H9 (cell line): ENCODE measurements at regions not wholly inside any gene's neighbourhood (a gene's known extent, or its start where the extent isn't known, plus 50 kb on each side); places are given as distances from the start of the nearest gene placed in this dataset.

Experiments used
- DNase-seq: peaks from one replicate; pipeline ENCODE4 v3.0.0-alpha.2; 2017
- H2AFZ ChIP-seq: one replicate; pipeline ENCODE4 v1.6.1; 2013; ENCODE audit warnings: mild to moderate bottlenecking, low read length, control low read depth, moderate library complexity
- H2AK5ac ChIP-seq: 2 replicates; pipeline ENCODE4 v1.6.1; 2013; ENCODE audit warnings: low read length, control low read depth, mixed read lengths; ENCODE audit not compliant: insufficient read length
- H2BK120ac ChIP-seq: one replicate; pipeline ENCODE4 v1.6.1; 2013; ENCODE audit warnings: low read depth, mild to moderate bottlenecking, low read length, control low read depth, inconsistent platforms; ENCODE audit not compliant: poor library complexity, severe bottlenecking
- H2BK12ac ChIP-seq: 2 replicates; pipeline ENCODE4 v1.6.1; 2013; ENCODE audit warnings: low read length, control low read depth, mixed read lengths, low read depth; ENCODE audit not compliant: insufficient read length
- H2BK15ac ChIP-seq: 2 replicates; pipeline ENCODE4 v1.6.1; 2013; ENCODE audit warnings: low read depth, low read length, control low read depth
- H2BK20ac ChIP-seq: one replicate; pipeline ENCODE4 v1.6.1; 2013; ENCODE audit warnings: low read depth, mild to moderate bottlenecking, low read length, control low read depth, inconsistent platforms; ENCODE audit not compliant: poor library complexity, severe bottlenecking
- H2BK5ac ChIP-seq: 2 replicates; pipeline ENCODE4 v1.6.1; 2013; ENCODE audit warnings: low read length, control low read depth, mixed read lengths; ENCODE audit not compliant: insufficient read length
- H3K14ac ChIP-seq: 2 replicates; pipeline ENCODE4 v1.6.1; 2013; ENCODE audit warnings: low read length, control low read depth; ENCODE audit not compliant: insufficient read depth
- H3K18ac ChIP-seq: 2 replicates; pipeline ENCODE4 v1.6.1; 2013; ENCODE audit warnings: low read depth, mild to moderate bottlenecking, mixed read lengths, low read length, control low read depth; ENCODE audit not compliant: insufficient read length
- H3K23ac ChIP-seq: 2 replicates; pipeline ENCODE4 v1.6.1; 2013; ENCODE audit warnings: low read length, control low read depth, mixed read lengths, low read depth; ENCODE audit not compliant: insufficient read length
- H3K23me2 ChIP-seq: 2 replicates; pipeline ENCODE4 v1.6.1; 2013; ENCODE audit warnings: low read depth, mild to moderate bottlenecking, mixed read lengths, low read length, control low read depth; ENCODE audit not compliant: insufficient read length, poor library complexity, severe bottlenecking
- H3K27ac ChIP-seq: 2 replicates; pipeline ENCODE4 v1.5.1; 2013; ENCODE audit warnings: low read length, control low read depth, mixed read lengths, low read depth; ENCODE audit not compliant: insufficient read length
- H3K27me3 ChIP-seq: 2 replicates; pipeline ENCODE4 v1.6.1; 2013; ENCODE audit warnings: low read length, control low read depth, inconsistent platforms; ENCODE audit not compliant: insufficient read depth
- H3K4ac ChIP-seq: 2 replicates; pipeline ENCODE4 v1.6.1; 2013; ENCODE audit warnings: low read depth, mild to moderate bottlenecking, control low read depth, inconsistent platforms, low read length, moderate library complexity
- H3K4me1 ChIP-seq: 2 replicates; pipeline ENCODE4 v1.6.1; 2013; ENCODE audit warnings: low read length, control low read depth, inconsistent platforms; ENCODE audit not compliant: insufficient read depth
- H3K4me2 ChIP-seq: 2 replicates; pipeline ENCODE4 v1.6.1; 2013; ENCODE audit warnings: low read length, control low read depth, mixed read lengths; ENCODE audit not compliant: insufficient read length, insufficient read depth
- H3K56ac ChIP-seq: 2 replicates; pipeline ENCODE4 v1.6.1; 2013; ENCODE audit warnings: low read depth, mild to moderate bottlenecking, mixed read lengths, low read length, control low read depth; ENCODE audit not compliant: insufficient read length
- H3K79me1 ChIP-seq: 2 replicates; pipeline ENCODE4 v1.6.1; 2013; ENCODE audit warnings: low read depth, mild to moderate bottlenecking, moderate library complexity, low read length, control low read depth, inconsistent platforms; ENCODE audit not compliant: insufficient read depth, poor library complexity, severe bottlenecking
- H3K79me2 ChIP-seq: 2 replicates; pipeline ENCODE4 v1.6.1; 2013; ENCODE audit warnings: low read length, control low read depth, inconsistent platforms; ENCODE audit not compliant: insufficient read depth
- H3K9ac ChIP-seq: 2 replicates; pipeline ENCODE4 v1.6.1; 2013; ENCODE audit warnings: low read length, control low read depth, mixed read lengths; ENCODE audit not compliant: insufficient read length; ENCODE audit errors: extremely low read depth
- H3K9me3 ChIP-seq: one replicate; pipeline ENCODE4 v1.6.1; 2013; ENCODE audit warnings: low read depth, low read length, inconsistent platforms; ENCODE audit not compliant: control insufficient read depth
- H3T11ph ChIP-seq: one replicate; pipeline ENCODE4 v1.6.1; 2013; ENCODE audit warnings: mild to moderate bottlenecking, low read length, control low read depth, inconsistent platforms
- H4K20me1 ChIP-seq: one replicate; pipeline ENCODE4 v1.6.1; 2013; ENCODE audit not compliant: control insufficient read depth, insufficient read length, insufficient read depth
- H4K5ac ChIP-seq: 2 replicates; pipeline ENCODE4 v1.6.1; 2013; ENCODE audit warnings: low read depth, mild to moderate bottlenecking, mixed read lengths, low read length, control low read depth; ENCODE audit not compliant: insufficient read length
- H4K8ac ChIP-seq: replicated peaks from 2 replicates; pipeline ENCODE4 v1.6.1; 2013; ENCODE audit warnings: low read length, control low read depth, mixed read lengths, low read depth; ENCODE audit not compliant: insufficient read length
- H4K91ac ChIP-seq: 2 replicates; pipeline ENCODE4 v1.6.1; 2013; ENCODE audit warnings: low read depth, mild to moderate bottlenecking, moderate library complexity, mixed read lengths, low read length, control low read depth; ENCODE audit not compliant: insufficient read length
- H3K27ac Mint-ChIP-seq, 3 experiments: 2 replicates in 2 of 3; 3 replicates in 1 of 3; pipeline ENCODE4 v1.8.0; 2020 to 2021; ENCODE audit warnings: mixed read lengths in 3 of 3, mild to moderate bottlenecking in 1 of 3, moderate library complexity in 1 of 3
- H3K27me3 Mint-ChIP-seq: 2 replicates; pipeline ENCODE4 v1.8.0; 2021; ENCODE audit warnings: low read depth, mild to moderate bottlenecking, moderate library complexity, mixed read lengths
- H3K36me3 Mint-ChIP-seq, 3 experiments: 2 replicates in 2 of 3; 3 replicates in 1 of 3; pipeline ENCODE4 v1.8.0; 2020 to 2021; ENCODE audit warnings: low read depth in 3 of 3, mixed read lengths in 3 of 3; ENCODE audit not compliant: insufficient read depth in 1 of 3
- H3K4me1 Mint-ChIP-seq, 2 experiments: 2 replicates each; pipeline ENCODE4 v1.8.0; 2020; ENCODE audit warnings: mixed read lengths in 2 of 2
- H3K4me3 Mint-ChIP-seq, 2 experiments: 2 replicates in 1 of 2; 3 replicates in 1 of 2; pipeline ENCODE4 v1.8.0; 2020 to 2021; ENCODE audit warnings: mild to moderate bottlenecking in 2 of 2, mixed read lengths in 2 of 2, moderate library complexity in 1 of 2
- H3K9me3 Mint-ChIP-seq, 2 experiments: 2 replicates in 1 of 2; 3 replicates in 1 of 2; pipeline ENCODE4 v1.8.0; 2020; ENCODE audit warnings: mild to moderate bottlenecking in 2 of 2, mixed read lengths in 2 of 2, moderate library complexity in 1 of 2
- WGBS: extraction: QIAGEN DNeasy Blood & Tissue Kit; methylation state at CpG from one replicate; pipeline ENCODE4 v1.1.7; 2013; ENCODE audit warnings: missing lambda C conversion rate, low lambda C conversion rate, mixed read lengths; ENCODE audit not compliant: insufficient read length; ENCODE audit errors: extremely low coverage; 5-methylcytosine and 5-hydroxymethylcytosine counted together
- TF ChIP-seq, protein P1 (sequence below): fragments of 200-600 bp; sonication (generic); conservative IDR thresholded peaks from 3 replicates; pipeline ENCODE4 v1.8.0; 2021; ENCODE audit warnings: antibody characterized with exemption, mild to moderate bottlenecking

- H3K9ac ChIP-seq = no peak overlapping the region
- no peak overlapping the region for H3K18ac ChIP-seq
- no peaks in the 10 kb centered on the region for H4K20me1 ChIP-seq
- H2BK15ac ChIP-seq = no peak overlapping the region
- TF ChIP-seq, protein P1, sequence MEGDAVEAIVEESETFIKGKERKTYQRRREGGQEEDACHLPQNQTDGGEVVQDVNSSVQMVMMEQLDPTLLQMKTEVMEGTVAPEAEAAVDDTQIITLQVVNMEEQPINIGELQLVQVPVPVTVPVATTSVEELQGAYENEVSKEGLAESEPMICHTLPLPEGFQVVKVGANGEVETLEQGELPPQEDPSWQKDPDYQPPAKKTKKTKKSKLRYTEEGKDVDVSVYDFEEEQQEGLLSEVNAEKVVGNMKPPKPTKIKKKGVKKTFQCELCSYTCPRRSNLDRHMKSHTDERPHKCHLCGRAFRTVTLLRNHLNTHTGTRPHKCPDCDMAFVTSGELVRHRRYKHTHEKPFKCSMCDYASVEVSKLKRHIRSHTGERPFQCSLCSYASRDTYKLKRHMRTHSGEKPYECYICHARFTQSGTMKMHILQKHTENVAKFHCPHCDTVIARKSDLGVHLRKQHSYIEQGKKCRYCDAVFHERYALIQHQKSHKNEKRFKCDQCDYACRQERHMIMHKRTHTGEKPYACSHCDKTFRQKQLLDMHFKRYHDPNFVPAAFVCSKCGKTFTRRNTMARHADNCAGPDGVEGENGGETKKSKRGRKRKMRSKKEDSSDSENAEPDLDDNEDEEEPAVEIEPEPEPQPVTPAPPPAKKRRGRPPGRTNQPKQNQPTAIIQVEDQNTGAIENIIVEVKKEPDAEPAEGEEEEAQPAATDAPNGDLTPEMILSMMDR = no peak
- no peak overlapping the region for H4K91ac ChIP-seq
- H3K14ac ChIP-seq = no peak overlapping the region
- H3K4ac ChIP-seq = no peak overlapping the region
- no peak overlapping the region for H2BK20ac ChIP-seq
- no peak overlapping the region for H3T11ph ChIP-seq
- no peaks in the 10 kb centered on the region for H3K79me1 ChIP-seq
- no peak overlapping the region for H2BK120ac ChIP-seq
- no peaks in the 10 kb centered on the region for H3K9me3 Mint-ChIP-seq
- H3K27me3 Mint-ChIP-seq = no peaks in the 10 kb centered on the region
- H2AK5ac ChIP-seq = no peak overlapping the region
- no peak overlapping the region for H3K4me3 Mint-ChIP-seq
- no peaks in the 10 kb centered on the region for H3K36me3 Mint-ChIP-seq
- no peak overlapping the region for H4K5ac ChIP-seq
- no peak overlapping the region for H2BK5ac ChIP-seq
- H3K27ac Mint-ChIP-seq = no peak overlapping the region
- H3K79me2 ChIP-seq = no peaks in the 10 kb centered on the region
- no CpG with 5 or more reads among the region's 11 CpGs for WGBS
- H3K23ac ChIP-seq = no peak overlapping the region
- H3K4me1 Mint-ChIP-seq = peaks cover 7 to 8% of the 10 kb centered on the region in 2 experiments
- H3K27ac ChIP-seq = no peak overlapping the region
- no peaks in the 10 kb centered on the region for H3K23me2 ChIP-seq
- H4K8ac ChIP-seq = no peak overlapping the region
- no peaks in the 10 kb centered on the region for H3K27me3 ChIP-seq
- DNase-seq = no peak
- no peak overlapping the region for H2AFZ ChIP-seq
- no peak overlapping the region for H3K4me2 ChIP-seq
- no peak overlapping the region for H2BK12ac ChIP-seq
- H3K9me3 ChIP-seq = no peaks in the 10 kb centered on the region
- H3K56ac ChIP-seq = no peak overlapping the region
- no peaks in the 10 kb centered on the region for H3K4me1 ChIP-seq
Observed at GRCh38 chr15:80315289-80315987, 63.4 kb upstream of the CTXND1 start.
